Naive thymus-derived CD8-positive, alpha-beta T cell (primary cell): ENCODE measurements at regions not wholly inside any gene's neighbourhood (a gene's known extent, or its start where the extent isn't known, plus 50 kb on each side); places are given as distances from the start of the nearest gene placed in this dataset.
"Not testable (repeated sequence)": the region's sequence is repeated elsewhere in the genome, so short reads cannot be mapped to it uniquely, and the experiment has no call there.

Experiments used
- ATAC-seq, 2 donors: fragments of 150-1000 bp; cut with Tn5 transposase in 1 of 2; sonication (Bioruptor Pico), chemical (Tn5 transposase) in 1 of 2; 1 replicate in 1 of 2; 2 replicates in 1 of 2; pipeline ENCODE4 v1.10.0; 2021; ENCODE audit warnings: mild to moderate bottlenecking in 2 of 2, moderate library complexity in 2 of 2
- POLR2A ChIA-PET: fragments of 350-600 bp; sonication (Branson Sonifier 250); formaldehyde crosslinking; loops from one replicate; lab custom pipeline; 2021; ENCODE audit warnings: antibody characterized with exemption; lab: Charles Lee
- DNase-seq, 10 donors: peaks; one replicate each; pipeline versions ENCODE4 v3.0.0 to v3.0.0-alpha.2; 2020 to 2022
- H3K27ac Mint-ChIP-seq, 10 donors: one replicate each; pipeline ENCODE4 v1.8.0; 2020 to 2022; ENCODE audit warnings: mild to moderate bottlenecking in 10 of 10, mixed read lengths in 10 of 10, moderate library complexity in 4 of 10, inconsistent platforms in 1 of 10
- H3K27me3 Mint-ChIP-seq, 5 donors: one replicate each; pipeline ENCODE4 v1.8.0; 2021 to 2022; ENCODE audit warnings: mixed read lengths in 5 of 5
- H3K36me3 Mint-ChIP-seq, 3 donors: one replicate each; pipeline ENCODE4 v1.8.0; 2020 to 2022; ENCODE audit warnings: mixed read lengths in 3 of 3, mild to moderate bottlenecking in 2 of 3, inconsistent platforms in 1 of 3
- H3K4me1 Mint-ChIP-seq, 4 donors: one replicate each; pipeline ENCODE4 v1.8.0; 2021 to 2022; ENCODE audit warnings: mixed read lengths in 4 of 4
- H3K4me3 Mint-ChIP-seq, 10 donors: one replicate each; pipeline ENCODE4 v1.8.0; 2020 to 2022; ENCODE audit warnings: mild to moderate bottlenecking in 10 of 10, mixed read lengths in 10 of 10, moderate library complexity in 6 of 10, inconsistent platforms in 1 of 10
- H3K9me3 Mint-ChIP-seq, 9 donors: one replicate each; pipeline ENCODE4 v1.8.0; 2020 to 2022; ENCODE audit warnings: mixed read lengths in 9 of 9, mild to moderate bottlenecking in 3 of 9, inconsistent platforms in 1 of 9, moderate library complexity in 1 of 9

DNA sequence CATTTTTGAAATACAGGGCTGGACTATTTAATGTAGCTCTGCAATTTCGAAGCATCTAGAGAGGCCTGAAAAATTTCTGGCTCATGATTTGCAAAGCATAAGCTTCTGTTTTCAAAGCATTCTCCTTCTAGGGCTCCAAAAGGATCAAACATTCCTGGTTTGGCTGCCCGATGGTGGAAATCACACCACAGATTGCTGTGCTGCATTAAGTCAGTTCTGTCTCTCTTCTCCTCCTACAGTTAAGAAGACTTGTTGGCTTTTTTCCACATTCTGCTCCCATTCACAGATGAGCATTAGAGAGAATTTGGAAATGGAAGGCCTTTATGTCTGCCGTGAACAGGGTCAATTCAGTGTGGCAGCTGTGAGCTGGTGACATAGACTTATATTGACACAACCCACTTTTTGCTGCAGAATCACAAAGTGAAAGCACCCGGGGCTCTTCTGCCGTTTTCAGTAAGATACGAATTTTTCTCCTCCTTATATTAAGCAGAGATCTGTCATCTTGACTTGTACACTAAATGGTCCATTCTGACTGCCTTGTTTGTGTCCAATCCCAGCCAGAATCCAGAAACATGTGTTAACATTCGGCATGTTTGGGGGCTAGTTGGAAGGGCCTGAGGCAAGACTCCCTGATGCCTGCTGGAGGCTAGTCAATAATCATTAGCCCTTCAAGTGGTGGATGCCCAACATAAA lies 330.8 kb upstream of the DEFB112 start:
- no peak for DNase-seq
- POLR2A ChIA-PET: no interaction called here
- Mint-ChIP-seq H3K4me1 (no peaks in the 10 kb centered on the region), H3K36me3 (peaks cover 0 to 7% (median 0%) of the 10 kb centered on the region in 3 donors), H3K27me3 (no peaks in the 10 kb centered on the region), H3K9me3 (peaks cover 0 to 27% (median 10%) of the 10 kb centered on the region in 9 donors), H3K4me3 (no peak overlapping the region), H3K27ac (no peak overlapping the region)
- ATAC-seq: no peak

DNA sequence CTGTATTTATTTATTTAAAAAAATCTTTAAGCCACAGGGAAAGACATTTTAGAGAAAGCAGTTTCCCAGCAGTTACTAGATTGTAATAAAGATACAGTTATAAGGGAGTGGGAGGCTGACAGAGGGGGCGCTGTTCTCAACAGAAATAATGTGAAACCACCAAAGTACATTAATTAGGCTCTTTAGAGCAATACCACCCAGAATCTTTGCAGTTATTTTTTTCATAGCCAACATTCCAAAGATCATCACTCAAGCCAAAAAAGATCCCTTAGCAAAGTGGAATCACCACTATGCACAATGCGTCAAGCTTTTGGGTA lies 331.3 kb upstream of the DEFB112 start:
- Mint-ChIP-seq H3K36me3 (peaks cover 0 to 2% (median 0%) of the 10 kb centered on the region in 3 donors), H3K4me3 (no peak overlapping the region), H3K27ac (no peak overlapping the region), H3K27me3 (no peaks in the 10 kb centered on the region), H3K4me1 (no peaks in the 10 kb centered on the region), H3K9me3 (peaks cover 0 to 22% (median 8%) of the 10 kb centered on the region in 9 donors)
- DNase-seq (no peak), ATAC-seq (no peak)
- POLR2A ChIA-PET: no interaction called here

DNA sequence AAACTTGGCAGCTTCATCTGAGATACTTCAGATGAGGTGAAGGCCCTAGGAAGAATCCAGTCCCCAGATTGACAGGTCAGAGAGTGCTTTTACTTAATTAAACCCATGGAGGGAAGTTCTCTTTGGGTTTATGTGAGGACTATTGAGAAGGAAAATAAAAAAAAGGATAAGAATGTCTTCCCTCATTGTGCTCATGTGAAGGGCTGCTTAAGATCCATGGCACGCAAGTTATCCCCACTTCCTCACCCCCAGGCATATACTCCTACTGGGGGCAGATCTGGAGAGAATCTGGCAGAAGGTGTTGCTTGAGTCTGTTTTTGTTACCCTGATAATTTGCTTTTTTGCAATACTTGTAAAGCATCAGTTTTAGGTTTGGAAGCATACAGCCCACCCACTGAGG lies 322.9 kb upstream of the TFAP2D start:
- H3K4me3 Mint-ChIP-seq: no peak overlapping the region
- H3K36me3 Mint-ChIP-seq: no peaks in the 10 kb centered on the region
- DNase-seq (no peak), ATAC-seq (no peak)
- H3K27ac Mint-ChIP-seq: no peak overlapping the region
- POLR2A ChIA-PET: no interaction called here
- no peaks in the 10 kb centered on the region for H3K27me3 Mint-ChIP-seq
- H3K4me1 Mint-ChIP-seq: no peaks in the 10 kb centered on the region
- peaks cover 0 to 17% (median 4%) of the 10 kb centered on the region in 9 donors for H3K9me3 Mint-ChIP-seq

DNA sequence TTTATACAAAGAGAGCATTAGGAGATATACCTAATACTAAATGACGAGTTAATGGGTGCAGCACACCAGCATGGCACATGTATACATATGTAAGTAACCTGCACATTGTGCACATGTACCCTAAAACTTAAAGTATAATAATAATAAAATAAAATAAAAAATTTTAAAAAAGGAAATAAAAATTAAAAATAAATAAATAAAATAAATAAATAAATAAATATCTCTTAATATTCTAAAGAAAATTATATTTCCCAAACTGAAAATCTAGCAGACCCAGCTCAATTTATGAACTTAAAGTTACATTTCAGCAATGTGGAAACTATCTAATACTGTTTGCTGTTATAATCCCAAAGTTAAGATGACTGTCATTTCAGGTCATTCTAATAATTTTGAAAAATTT lies 319.2 kb upstream of the TFAP2D start:
- POLR2A ChIA-PET, H3K27ac Mint-ChIP-seq, H3K27me3 Mint-ChIP-seq, H3K4me1 Mint-ChIP-seq, H3K4me3 Mint-ChIP-seq, ATAC-seq, DNase-seq, H3K36me3 Mint-ChIP-seq: not testable (repeated sequence)
- H3K9me3 Mint-ChIP-seq: peaks cover 0 to 22% (median 3%) of the 10 kb centered on the region in 9 donors

DNA sequence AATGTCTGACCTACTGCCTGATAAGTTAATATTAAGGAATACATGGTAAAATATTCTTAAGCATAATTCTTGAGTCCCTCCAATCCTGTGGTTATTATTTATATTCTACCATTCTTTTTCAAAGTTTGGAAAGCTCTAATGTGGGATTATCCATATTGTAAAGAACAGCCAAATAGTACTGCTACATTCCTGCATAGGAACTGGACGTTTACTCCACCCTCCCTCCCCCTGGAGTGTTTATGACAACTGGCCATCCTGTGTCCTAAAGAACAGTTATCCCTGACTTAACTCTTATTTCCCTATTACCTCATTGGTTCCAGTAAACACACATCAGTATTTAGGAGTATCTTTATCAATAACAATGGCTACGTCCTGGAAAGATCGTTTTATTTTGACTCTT lies 308.7 kb upstream of the TFAP2D start:
- H3K4me1 Mint-ChIP-seq: no peaks in the 10 kb centered on the region
- no peak for ATAC-seq
- POLR2A ChIA-PET: no interaction called here
- no peak overlapping the region for H3K27ac Mint-ChIP-seq
- no peaks in the 10 kb centered on the region for H3K36me3 Mint-ChIP-seq
- no peaks in the 10 kb centered on the region for H3K27me3 Mint-ChIP-seq
- DNase-seq: no peak
- no peak overlapping the region for H3K4me3 Mint-ChIP-seq
- peaks cover 0 to 17% (median 8%) of the 10 kb centered on the region in 9 donors for H3K9me3 Mint-ChIP-seq

GRCh38 chr6:50410579-50410978 lies 302.7 kb upstream of the TFAP2D start:
- no peak for ATAC-seq
- H3K4me3 Mint-ChIP-seq: no peak overlapping the region
- POLR2A ChIA-PET: no interaction called here
- H3K27me3 Mint-ChIP-seq: peaks cover 0 to 1% (median 0%) of the 10 kb centered on the region in 5 donors
- H3K9me3 Mint-ChIP-seq: peaks cover 0 to 14% (median 4%) of the 10 kb centered on the region in 9 donors
- no peaks in the 10 kb centered on the region for H3K4me1 Mint-ChIP-seq
- DNase-seq: no peak
- peaks cover 0 to 7% (median 0%) of the 10 kb centered on the region in 3 donors for H3K36me3 Mint-ChIP-seq
- no peak overlapping the region for H3K27ac Mint-ChIP-seq

GRCh38 chr6:50421041-50421440 lies 292.3 kb upstream of the TFAP2D start:
- ATAC-seq, H3K27me3 Mint-ChIP-seq, H3K36me3 Mint-ChIP-seq, POLR2A ChIA-PET, DNase-seq, H3K27ac Mint-ChIP-seq, H3K4me3 Mint-ChIP-seq, H3K4me1 Mint-ChIP-seq: not testable (repeated sequence)
- H3K9me3 Mint-ChIP-seq: peaks cover 0 to 16% (median 3%) of the 10 kb centered on the region in 9 donors

- H3K27me3 Mint-ChIP-seq: no peaks in the 10 kb centered on the region
- ATAC-seq: no peak
- no peaks in the 10 kb centered on the region for H3K4me1 Mint-ChIP-seq
- DNase-seq: no peak
- no peak overlapping the region for H3K27ac Mint-ChIP-seq
- POLR2A ChIA-PET: no interaction called here
- H3K9me3 Mint-ChIP-seq: peaks cover 0 to 13% (median 6%) of the 10 kb centered on the region in 9 donors
- H3K4me3 Mint-ChIP-seq: no peak overlapping the region
- H3K36me3 Mint-ChIP-seq: no peaks in the 10 kb centered on the region
These were observed 286.1 kb upstream of the TFAP2D start for GRCh38 chr6:50427267-50427666.

- POLR2A ChIA-PET: no interaction called here
- DNase-seq: no peak
- Mint-ChIP-seq H3K27ac (no peak overlapping the region), H3K4me1 (no peaks in the 10 kb centered on the region), H3K27me3 (no peaks in the 10 kb centered on the region), H3K36me3 (no peaks in the 10 kb centered on the region), H3K4me3 (no peak overlapping the region), H3K9me3 (peaks cover 0 to 20% (median 7%) of the 10 kb centered on the region in 9 donors)
- ATAC-seq: no peak
These were observed 275.4 kb upstream of the TFAP2D start for GRCh38 chr6:50437901-50438300.

GRCh38 chr6:50442531-50443040 lies 270.7 kb upstream of the TFAP2D start:
- H3K4me1 Mint-ChIP-seq: no peaks in the 10 kb centered on the region
- POLR2A ChIA-PET: no interaction called here
- H3K27me3 Mint-ChIP-seq: no peaks in the 10 kb centered on the region
- ATAC-seq (no peak), DNase-seq (no peak)
- peaks cover 0 to 16% (median 6%) of the 10 kb centered on the region in 9 donors for H3K9me3 Mint-ChIP-seq
- H3K36me3 Mint-ChIP-seq: no peaks in the 10 kb centered on the region
- H3K4me3 Mint-ChIP-seq: no peak overlapping the region
- no peak overlapping the region for H3K27ac Mint-ChIP-seq

DNA sequence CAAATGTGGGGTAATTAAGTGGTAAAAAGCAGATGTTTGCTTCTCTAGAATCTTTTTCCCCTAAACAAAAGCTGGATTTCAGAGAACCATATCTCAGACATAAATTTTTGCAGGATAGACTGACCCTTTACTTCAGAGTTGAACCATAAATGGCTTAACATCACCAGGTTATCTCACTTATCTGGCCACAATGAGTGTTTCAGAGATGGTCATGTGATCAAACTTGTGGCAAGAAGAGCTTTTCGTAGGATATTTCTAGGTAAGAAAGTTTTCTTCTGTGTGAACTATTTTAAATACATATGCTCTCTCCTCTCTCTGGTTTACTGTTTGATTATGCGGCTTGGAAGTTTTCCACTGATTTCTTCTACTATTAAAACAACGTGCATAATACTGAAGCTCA lies 270.2 kb upstream of the TFAP2D start:
- Mint-ChIP-seq H3K4me1 (no peaks in the 10 kb centered on the region), H3K9me3 (peaks cover 0 to 16% (median 6%) of the 10 kb centered on the region in 9 donors), H3K36me3 (no peaks in the 10 kb centered on the region), H3K27ac (no peak overlapping the region), H3K27me3 (no peaks in the 10 kb centered on the region), H3K4me3 (no peak overlapping the region)
- ATAC-seq (no peak), DNase-seq (no peak)
- POLR2A ChIA-PET: no interaction called here

- POLR2A ChIA-PET: no interaction called here
- Mint-ChIP-seq H3K9me3 (peaks cover 0 to 37% (median 3%) of the 10 kb centered on the region in 9 donors), H3K36me3 (no peaks in the 10 kb centered on the region), H3K4me1 (no peaks in the 10 kb centered on the region), H3K27ac (no peak overlapping the region), H3K4me3 (no peak overlapping the region), H3K27me3 (no peaks in the 10 kb centered on the region)
- ATAC-seq: no peak
- DNase-seq: no peak
These were observed 264.2 kb upstream of the TFAP2D start for GRCh38 chr6:50449128-50449527.

DNA sequence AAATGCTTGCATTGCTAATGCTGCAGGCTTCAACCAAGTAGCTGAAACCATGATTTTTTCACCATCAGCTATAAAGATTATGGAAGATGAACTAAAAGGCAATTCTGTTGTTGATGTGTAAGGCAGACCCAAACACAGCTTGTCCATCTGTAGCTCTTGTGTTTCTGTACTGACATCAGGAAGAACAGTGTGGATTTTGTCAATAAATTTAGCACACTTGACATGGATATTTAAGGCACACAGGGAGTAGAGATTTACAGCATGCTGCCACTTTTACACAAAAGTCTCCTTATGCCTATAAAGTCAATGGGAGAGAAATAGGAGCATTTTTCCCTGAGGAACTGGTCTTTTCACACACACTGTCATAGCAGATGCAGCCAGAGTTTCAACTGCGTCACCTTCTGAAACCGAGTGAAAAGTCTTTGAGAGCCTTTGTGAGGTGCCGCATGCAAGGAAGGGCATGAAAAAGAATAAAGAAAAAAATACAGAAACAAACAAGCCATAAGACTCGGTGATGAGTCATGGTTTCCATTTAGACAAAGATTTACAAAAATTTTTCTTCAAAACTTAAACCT lies 261.4 kb upstream of the TFAP2D start:
- DNase-seq (no peak), ATAC-seq (no peak)
- Mint-ChIP-seq H3K27ac (no peak overlapping the region), H3K36me3 (no peaks in the 10 kb centered on the region), H3K4me1 (no peaks in the 10 kb centered on the region), H3K27me3 (no peaks in the 10 kb centered on the region), H3K9me3 (peaks cover 0 to 37% (median 4%) of the 10 kb centered on the region in 9 donors), H3K4me3 (no peak overlapping the region)
- POLR2A ChIA-PET: no interaction called here

DNA sequence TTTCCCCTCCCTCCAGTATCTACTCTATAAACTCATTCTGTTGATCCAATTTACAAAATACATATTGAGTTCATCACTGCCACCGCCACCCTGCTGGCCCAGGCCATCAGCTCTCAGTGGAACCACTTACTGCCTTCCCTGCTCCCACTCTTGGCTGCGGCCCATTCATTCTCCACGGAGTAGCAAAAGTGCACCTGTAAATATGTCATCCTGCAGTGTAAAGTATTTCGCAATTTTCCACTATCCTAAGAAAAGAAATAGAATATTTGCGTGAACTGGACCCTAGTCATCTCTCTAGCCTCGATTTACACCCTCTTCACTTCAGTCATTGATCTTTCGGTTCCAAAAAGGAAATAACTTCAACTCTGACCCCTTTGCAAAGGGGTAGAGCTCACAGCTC lies 258.3 kb upstream of the TFAP2D start:
- H3K4me3 Mint-ChIP-seq: no peak overlapping the region
- no peak overlapping the region for H3K27ac Mint-ChIP-seq
- H3K9me3 Mint-ChIP-seq: peaks cover 0 to 28% (median 4%) of the 10 kb centered on the region in 9 donors
- no peaks in the 10 kb centered on the region for H3K27me3 Mint-ChIP-seq
- no peaks in the 10 kb centered on the region for H3K36me3 Mint-ChIP-seq
- DNase-seq: no peak
- no peak for ATAC-seq
- POLR2A ChIA-PET: no interaction called here
- no peaks in the 10 kb centered on the region for H3K4me1 Mint-ChIP-seq
